GM18499 (cell line): ENCODE measurements at regions not wholly inside any gene's neighbourhood (a gene's known extent, or its start where the extent isn't known, plus 50 kb on each side); places are given as distances from the start of the nearest gene placed in this dataset.

Experiments
- ATAC-seq: cut with Tn5 transposase; IDR thresholded peaks from one replicate; pipeline ENCODE4 v1.9.1; 2021; ENCODE audit warnings: moderate number of reproducible peaks; ENCODE audit not compliant: insufficient read depth, unreplicated experiment

GRCh38 chr9:2303056-2303455 is 287.9 kb downstream of the SMARCA2 start:
- no peak for ATAC-seq

DNA sequence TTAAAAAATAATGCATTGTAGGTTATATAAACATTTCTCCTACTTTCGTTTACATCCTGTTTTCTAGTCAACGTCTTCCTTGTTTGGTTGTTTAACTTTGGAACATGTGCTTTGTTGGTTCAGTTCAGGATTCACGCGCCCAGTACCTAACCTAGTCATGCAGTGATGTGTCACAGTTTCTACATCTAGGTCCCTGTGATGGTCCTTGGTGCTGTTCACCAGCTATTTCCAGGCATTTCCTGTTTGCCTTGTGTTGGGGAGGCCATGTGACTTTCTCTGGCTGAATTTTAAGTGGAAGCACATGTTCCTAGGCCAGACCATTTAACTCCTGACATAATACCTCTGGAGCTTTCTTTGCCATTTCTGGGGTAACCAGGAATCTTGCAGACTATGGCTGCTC is 292.3 kb downstream of the SMARCA2 start:
- no peak for ATAC-seq

DNA sequence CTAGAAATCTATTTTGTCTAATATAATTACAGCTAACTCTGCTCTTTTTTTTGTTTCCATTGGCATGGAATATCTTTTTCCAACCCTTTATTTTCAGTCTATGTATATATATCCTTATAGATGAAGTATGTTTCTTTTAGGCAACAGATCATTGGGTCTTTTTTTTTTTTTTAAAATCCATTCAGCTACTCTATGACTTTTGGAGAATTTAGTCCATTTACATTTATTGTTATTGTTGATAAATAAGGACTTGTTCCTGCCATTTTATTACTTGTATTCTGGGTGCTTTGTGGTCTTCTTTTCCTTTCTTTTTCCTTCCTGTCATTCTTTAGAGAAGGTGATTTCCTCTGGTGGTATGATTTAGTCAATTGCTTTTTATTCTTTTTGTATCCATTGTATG is 296.8 kb downstream of the SMARCA2 start:
- no peak for ATAC-seq

- no peak for ATAC-seq
These were observed 298.4 kb downstream of the SMARCA2 start for GRCh38 chr9:2313512-2313911.

DNA sequence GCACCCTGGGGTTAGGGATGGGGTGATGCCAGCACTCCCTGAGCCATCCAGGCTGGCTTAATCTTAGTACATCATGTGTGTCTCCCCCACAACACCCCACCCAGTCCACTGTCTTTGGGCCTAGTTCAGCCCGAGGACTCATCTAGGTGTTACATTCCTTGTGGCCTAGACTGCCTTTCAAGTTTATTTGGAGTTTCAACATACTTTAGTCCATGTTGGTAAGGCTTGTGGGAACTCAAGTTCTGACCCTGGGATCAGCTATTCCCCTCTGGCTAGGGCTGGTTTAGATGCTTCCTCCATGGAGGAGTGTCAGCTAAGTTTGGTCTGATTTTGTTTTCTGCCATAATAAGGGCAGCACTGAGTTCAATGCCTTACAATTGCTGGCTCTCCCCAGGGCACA is 302.4 kb downstream of the SMARCA2 start:
- ATAC-seq: no peak

GRCh38 chr9:2319421-2319820 is 302.2 kb upstream of the VLDLR start:
- ATAC-seq: no peak

DNA sequence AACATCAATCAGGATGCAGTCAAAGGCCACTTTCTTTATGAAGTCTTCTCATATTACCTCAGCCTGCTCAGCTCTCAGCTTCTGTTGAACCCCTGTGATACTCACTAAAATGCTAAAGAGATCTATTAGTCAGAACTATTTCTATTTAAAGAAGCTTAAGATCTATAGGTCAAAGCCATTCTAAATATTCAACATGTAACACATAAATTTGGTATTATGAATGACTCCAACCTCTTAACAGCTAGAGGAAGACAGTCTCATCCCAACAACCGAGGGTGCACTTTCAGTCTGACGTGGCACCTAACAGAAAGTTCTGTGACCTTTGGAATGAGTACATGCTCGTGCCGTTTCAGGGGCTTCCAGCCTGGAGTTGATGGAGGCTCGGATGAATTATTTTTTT is 301.5 kb upstream of the VLDLR start:
- no peak for ATAC-seq

DNA sequence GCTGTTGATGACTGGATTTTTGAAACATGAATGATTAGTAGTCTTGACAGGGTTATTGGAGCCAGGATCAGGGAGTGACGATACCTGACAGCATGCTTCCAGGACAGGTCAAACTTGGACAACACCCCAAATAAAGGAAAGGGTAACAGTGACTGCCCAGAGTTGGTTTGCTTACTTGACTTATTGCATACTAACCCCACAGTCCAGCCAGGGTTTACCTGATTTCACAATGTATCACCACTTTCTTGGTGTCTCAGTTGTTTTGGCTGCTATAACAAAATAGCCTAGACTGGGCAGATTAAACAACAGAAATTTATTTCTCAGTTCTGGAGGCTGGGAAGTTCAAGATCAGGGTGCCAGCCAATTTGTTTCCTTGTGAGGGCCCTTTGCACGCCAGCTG is 301.0 kb upstream of the VLDLR start:
- no peak for ATAC-seq

DNA sequence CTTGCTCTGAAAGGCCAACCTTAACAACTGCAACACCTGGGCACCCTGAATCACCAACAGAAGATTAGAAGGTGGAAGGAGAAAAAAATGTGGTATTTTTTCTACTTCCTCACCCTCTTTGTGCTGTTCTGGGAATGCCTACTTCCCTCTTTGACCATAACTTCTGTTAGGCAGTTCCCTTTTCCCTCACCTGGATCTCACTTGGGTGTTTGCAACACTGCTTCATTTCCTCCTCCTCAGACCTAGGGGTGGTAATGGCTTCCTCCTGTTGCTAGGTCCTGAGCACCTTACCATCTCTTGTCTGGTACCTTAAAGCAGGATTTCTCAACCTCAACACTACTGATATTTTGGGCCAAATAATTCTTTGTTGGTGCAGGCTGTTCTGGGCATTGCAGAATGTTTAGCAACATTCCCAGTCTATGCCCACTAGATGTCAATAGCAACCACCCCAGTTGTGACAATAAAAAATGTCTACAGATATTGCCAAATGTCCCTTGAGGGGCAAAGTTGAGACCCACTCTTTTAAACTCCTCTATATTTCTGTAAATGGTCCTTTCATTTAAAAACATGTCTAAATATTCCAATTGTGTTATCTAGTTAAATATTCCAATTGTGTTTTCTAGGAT is 300.0 kb upstream of the VLDLR start:
- ATAC-seq: no peak

DNA sequence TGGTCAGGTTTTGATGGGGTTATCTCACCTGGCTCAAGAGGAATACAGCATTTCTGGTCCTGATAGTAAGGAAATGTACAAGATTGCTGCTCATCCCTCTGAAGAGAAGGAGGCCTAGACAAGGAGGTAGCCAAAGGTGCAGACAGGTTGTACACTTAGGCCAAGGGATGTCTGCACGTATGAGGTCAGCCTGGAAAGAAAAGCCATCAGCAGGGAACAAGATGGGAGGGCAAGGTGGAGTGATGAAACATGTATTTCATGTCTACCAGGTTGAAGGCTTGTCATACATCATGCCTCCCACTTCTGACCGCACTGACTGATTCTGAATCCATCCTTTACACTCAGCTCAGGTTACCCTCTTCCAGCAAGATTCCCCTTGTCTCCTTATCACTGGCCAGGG is 296.8 kb upstream of the VLDLR start:
- ATAC-seq: no peak

GRCh38 chr9:2332663-2333062 is 288.9 kb upstream of the VLDLR start:
- no peak for ATAC-seq

DNA sequence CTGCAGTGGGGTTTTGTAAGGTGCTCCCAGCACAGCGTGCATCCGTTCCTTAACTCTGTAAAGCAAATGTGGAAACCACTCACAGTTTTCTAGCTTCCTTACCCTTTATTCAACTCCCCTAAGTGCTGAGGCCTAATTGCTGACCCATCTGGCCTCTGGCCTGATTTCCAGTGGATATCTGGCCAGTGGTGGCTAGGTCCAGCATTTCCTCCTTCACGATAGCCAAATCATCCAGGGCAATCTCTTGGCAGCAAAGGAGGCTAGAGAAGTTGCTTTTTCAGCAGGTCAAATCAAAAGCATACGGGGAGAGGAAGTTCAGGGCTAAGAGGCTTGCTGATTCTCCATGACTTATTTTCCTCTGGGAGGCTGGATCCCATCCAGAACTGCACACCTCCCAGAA is 286.3 kb upstream of the VLDLR start:
- no peak for ATAC-seq

DNA sequence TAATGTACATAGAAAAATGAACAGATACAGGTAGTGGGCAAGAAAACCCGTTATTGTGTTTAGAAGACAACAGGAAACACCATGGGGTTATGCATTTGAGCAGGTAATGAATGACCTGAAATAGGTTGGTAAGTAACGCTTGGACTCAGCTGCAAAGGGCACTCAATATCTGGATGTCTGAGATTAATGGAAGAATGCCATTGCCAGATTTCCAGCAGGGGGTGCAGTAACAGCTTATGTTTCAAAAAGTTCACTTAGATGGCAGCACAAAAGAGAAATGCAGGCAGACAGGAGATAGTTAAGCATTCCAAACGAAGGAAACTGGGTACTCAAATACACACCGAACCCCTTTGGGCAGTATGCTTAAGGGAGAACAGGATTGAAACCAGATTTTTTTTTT is 285.5 kb upstream of the VLDLR start:
- ATAC-seq: no peak

DNA sequence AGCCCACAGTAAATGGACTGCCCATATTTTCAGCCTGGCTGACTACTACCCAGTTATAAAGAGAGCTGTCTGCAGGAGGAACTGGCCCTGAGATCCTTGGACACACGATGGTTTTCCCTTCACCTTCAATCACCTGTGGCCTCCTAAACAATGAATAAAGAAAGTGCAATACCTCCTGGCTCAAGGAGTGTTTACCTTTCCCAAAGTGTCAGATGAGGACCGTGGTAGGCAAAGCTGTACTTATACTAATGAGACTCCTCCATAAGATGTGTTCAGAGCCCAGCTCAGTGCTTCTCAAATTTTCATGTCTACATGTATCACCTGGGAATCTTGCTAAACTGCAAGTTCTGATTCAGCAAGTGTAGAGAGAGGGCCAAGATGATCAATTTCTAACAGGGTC is 284.5 kb upstream of the VLDLR start:
- ATAC-seq: no peak

- ATAC-seq: no peak
These were observed 284.0 kb upstream of the VLDLR start for GRCh38 chr9:2337627-2338026.

DNA sequence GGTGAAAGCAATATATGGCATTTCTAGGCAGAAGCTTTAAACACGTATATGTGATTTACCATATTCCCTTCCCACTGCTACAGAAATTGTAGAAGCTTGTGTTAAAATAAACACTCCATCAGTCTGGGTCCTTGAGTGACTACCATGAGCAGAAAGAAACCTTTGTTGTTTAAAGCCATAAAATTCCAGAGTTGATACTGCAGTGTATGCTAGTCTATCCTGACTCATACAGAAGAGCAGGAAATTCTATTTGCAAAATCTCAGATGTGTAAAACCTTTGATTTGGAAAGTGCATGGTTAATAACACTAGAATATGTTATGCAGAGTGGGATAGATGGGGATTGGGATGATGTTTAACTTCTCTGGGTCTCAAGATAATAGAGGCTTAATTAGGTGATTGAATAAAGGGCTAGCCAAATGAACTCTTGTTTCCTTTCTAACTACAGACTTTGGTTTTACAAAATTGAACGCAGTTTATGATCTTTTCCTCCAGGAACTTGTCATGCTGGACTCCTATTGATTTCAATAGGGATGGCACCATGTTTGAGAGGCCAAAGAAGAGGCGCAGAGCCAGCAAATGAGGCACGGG is 282.7 kb upstream of the VLDLR start:
- no peak for ATAC-seq

DNA sequence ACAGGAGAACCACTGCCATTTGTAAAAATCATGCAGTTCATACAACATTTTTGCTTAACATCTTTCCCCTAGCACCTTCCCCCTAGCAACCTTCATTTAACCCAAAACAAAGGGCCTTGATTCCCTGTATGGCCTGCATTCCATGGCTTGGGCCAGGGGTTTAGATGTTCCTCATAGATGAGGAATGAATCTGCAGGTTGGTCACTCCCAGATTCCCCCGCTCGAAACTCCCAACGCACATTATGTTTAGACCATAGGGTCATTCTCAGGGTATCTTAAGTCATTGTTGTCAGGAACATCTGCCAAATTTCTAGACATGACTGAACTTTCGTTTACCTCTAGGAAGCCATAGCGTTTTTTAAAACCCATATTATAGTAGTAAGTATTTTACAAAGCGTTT is 282.2 kb upstream of the VLDLR start:
- ATAC-seq: no peak

DNA sequence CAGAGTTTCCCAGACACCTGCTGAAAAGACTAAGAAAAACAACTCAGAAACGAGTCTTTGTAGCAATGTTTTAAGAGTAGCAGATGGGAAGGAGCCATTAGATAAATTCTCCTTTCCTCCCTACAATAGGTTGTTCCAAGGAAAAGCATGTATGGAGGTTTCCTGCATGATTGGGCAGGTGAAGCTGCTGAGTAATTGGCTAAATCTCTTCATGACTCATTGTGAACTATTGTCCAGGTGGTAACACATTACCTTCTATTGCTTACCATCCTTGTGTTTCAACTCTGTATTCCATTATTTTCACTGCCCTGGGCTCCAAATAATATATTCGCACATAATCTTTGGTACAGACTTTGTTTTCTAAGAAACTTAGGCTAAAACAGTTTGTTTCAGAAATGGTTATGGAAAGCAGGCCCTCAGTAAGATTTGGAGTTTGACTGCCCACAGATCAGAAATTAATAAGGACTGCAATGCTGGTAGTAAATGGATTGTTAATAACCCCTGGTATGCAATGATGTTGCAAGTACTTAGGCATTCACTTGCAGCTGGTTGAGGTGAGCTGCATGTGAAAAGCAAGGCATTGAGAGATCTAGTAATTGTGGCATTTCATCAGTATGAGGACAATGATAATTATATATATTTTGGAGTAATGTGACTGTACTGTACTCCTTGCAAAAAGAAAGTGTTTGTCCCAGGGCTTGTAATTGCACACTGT is 281.4 kb upstream of the VLDLR start:
- no peak for ATAC-seq

DNA sequence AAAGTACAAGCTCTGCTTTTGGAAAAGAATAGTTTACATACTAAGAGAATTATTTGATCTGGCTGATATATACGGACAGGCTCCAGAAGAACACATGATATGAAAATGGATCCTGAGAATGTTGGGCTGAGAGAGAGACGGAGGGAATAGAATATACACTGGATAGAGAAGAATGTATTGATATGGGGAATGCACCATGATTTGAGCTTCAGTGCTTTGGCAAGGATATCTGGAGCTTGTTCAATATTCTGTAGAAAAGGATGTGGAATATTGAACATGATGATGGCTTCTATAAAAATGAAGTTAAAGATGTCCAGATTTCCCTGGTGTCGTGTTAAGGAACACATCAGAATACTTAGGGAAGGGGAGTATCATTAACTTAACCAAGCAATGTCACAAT is 280.5 kb upstream of the VLDLR start:
- no peak for ATAC-seq

- no peak for ATAC-seq
These were observed 279.6 kb upstream of the VLDLR start for GRCh38 chr9:2341956-2342355.

- ATAC-seq: no peak
These were observed 277.8 kb upstream of the VLDLR start for GRCh38 chr9:2343756-2344155.

GRCh38 chr9:2344436-2344835 is 277.2 kb upstream of the VLDLR start:
- ATAC-seq: no peak
